Uterus (tissue), 3 donors: ENCODE measurements at regions not wholly inside any gene's neighbourhood (a gene's known extent, or its start where the extent isn't known, plus 50 kb on each side); places are given as distances from the start of the nearest gene placed in this dataset.

ENCODE experiments used
- DNase-seq, 2 donors: peaks; one replicate each; pipeline ENCODE4 v3.0.0-alpha.2; 2019 to 2020
- H3K27ac ChIP-seq, 2 donors: fragments of 200-600 bp; sonication (generic); 1 replicate in 1 of 2; 2 replicates in 1 of 2; pipeline ENCODE4 v1.5.1; 2016 to 2018
- H3K27me3 ChIP-seq, 2 donors: fragments of 200-600 bp; sonication (generic); one replicate each; pipeline ENCODE4 v1.5.1; 2018 to 2019; ENCODE audit warnings: control low read depth in 1 of 2
- H3K36me3 ChIP-seq, 2 donors: fragments of 200-600 bp; sonication (generic); one replicate each; pipeline ENCODE4 v1.5.1; 2019; ENCODE audit warnings: control low read depth in 1 of 2
- H3K4me1 ChIP-seq, 2 donors: fragments of 200-600 bp; sonication (generic); one replicate each; pipeline ENCODE4 v1.5.1; 2018 to 2019; ENCODE audit warnings: control low read depth in 1 of 2
- H3K4me3 ChIP-seq, 2 donors: fragments of 200-600 bp; sonication (generic); 1 replicate in 1 of 2; 2 replicates in 1 of 2; pipeline ENCODE4 v1.5.1; 2018 to 2019; ENCODE audit warnings: mild to moderate bottlenecking in 1 of 2
- H3K9me3 ChIP-seq, 2 donors: fragments of 200-600 bp; sonication (generic); one replicate each; pipeline ENCODE4 v1.5.1; 2019; ENCODE audit warnings: control low read depth in 1 of 2
- CTCF ChIP-seq, 4 experiments: fragments of 200-600 bp in 2 of 4; fragments of 450-650 bp in 2 of 4; sonication (generic) in 2 of 4; IDR thresholded peaks; one replicate each; pipeline ENCODE4 v1.5.1; 2016 to 2019; ENCODE audit warnings: antibody characterized with exemption in 4 of 4, mild to moderate bottlenecking in 2 of 4, moderate library complexity in 1 of 4
- POLR2A ChIP-seq, 2 donors: fragments of 450-650 bp; IDR thresholded peaks; one replicate each; pipeline ENCODE4 v1.6.1; 2016; ENCODE audit warnings: antibody characterized with exemption in 2 of 2, mild to moderate bottlenecking in 1 of 2, moderate library complexity in 1 of 2
- intact Hi-C: fragments of 100-400 bp; cut with DNase I; formaldehyde crosslinking; loops from one replicate; pipeline ENCODE4 v1.15.1; 2023; ENCODE audit warnings: low total_unique reads
- donor health status: DM: yes; HTN: yes; CAD: no.

- H3K36me3 ChIP-seq = no peaks in the 10 kb centered on the region
- H3K4me3 ChIP-seq = no peak overlapping the region
- peak; percentile 86 to 88 for DNase-seq
- intact Hi-C loops = no loop called here
- H3K9me3 ChIP-seq = peaks cover 0 to 2% of the 10 kb centered on the region in 2 donors
- TF ChIP-seq POLR2A (IDR thresholded peaks at IDR 0.05) = no peak
- peak overlapping the region; percentile 70 to 83 for H3K27ac ChIP-seq
- H3K27me3 ChIP-seq = no peaks in the 10 kb centered on the region
- H3K4me1 ChIP-seq = peaks cover 0 to 4% of the 10 kb centered on the region in 2 donors
Observed at GRCh38 chr14:22338917-22339715, 249.9 kb downstream of the DAD1 start.

- peak overlapping the region; percentile 70 to 83 for H3K27ac ChIP-seq
- no peaks in the 10 kb centered on the region for H3K9me3 ChIP-seq
- intact Hi-C loops = no loop called here
- H3K4me3 ChIP-seq = no peak overlapping the region
- no peaks in the 10 kb centered on the region for H3K27me3 ChIP-seq
- peaks cover 0 to 4% of the 10 kb centered on the region in 2 donors for H3K4me1 ChIP-seq
- H3K36me3 ChIP-seq = no peaks in the 10 kb centered on the region
- DNase-seq = no peak
- TF ChIP-seq POLR2A (IDR thresholded peaks at IDR 0.05) (no peak), CTCF (IDR thresholded peaks at IDR 0.05) (no peak)
Observed at GRCh38 chr14:22338381-22338780, 250.6 kb downstream of the DAD1 start.

GRCh38 chr14:22337938-22338337, 251.1 kb downstream of the DAD1 start:
- Histone ChIP-seq H3K36me3 (no peaks in the 10 kb centered on the region), H3K9me3 (no peaks in the 10 kb centered on the region), H3K27me3 (no peaks in the 10 kb centered on the region), H3K4me3 (no peak overlapping the region), H3K27ac (peak overlapping the region; percentile 70 to 83), H3K4me1 (peaks cover 0 to 4% of the 10 kb centered on the region in 2 donors)
- DNase-seq = no peak
- TF ChIP-seq CTCF (IDR thresholded peaks at IDR 0.05) = no peak
- TF ChIP-seq POLR2A (IDR thresholded peaks at IDR 0.05) = no peak
- intact Hi-C loops = no loop called here

- Histone ChIP-seq H3K9me3 (no peaks in the 10 kb centered on the region), H3K27ac (peak overlapping the region in 1 of 2 donors; percentile 83), H3K36me3 (no peaks in the 10 kb centered on the region), H3K4me3 (no peak overlapping the region), H3K27me3 (no peaks in the 10 kb centered on the region), H3K4me1 (peaks cover 0 to 4% of the 10 kb centered on the region in 2 donors)
- intact Hi-C loops = no loop called here
- TF ChIP-seq CTCF (IDR thresholded peaks at IDR 0.05) (no peak), POLR2A (IDR thresholded peaks at IDR 0.05) (no peak)
- no peak for DNase-seq
Observed at GRCh38 chr14:22337521-22337920, 251.5 kb downstream of the DAD1 start.

- H3K36me3 ChIP-seq = no peaks in the 10 kb centered on the region
- no peak for TF ChIP-seq CTCF (IDR thresholded peaks at IDR 0.05)
- no peak for TF ChIP-seq POLR2A (IDR thresholded peaks at IDR 0.05)
- no peak overlapping the region for H3K27ac ChIP-seq
- no peaks in the 10 kb centered on the region for H3K27me3 ChIP-seq
- peaks cover 0 to 4% of the 10 kb centered on the region in 2 donors for H3K4me1 ChIP-seq
- no peak overlapping the region for H3K4me3 ChIP-seq
- intact Hi-C loops = no loop called here
- DNase-seq = no peak
- no peaks in the 10 kb centered on the region for H3K9me3 ChIP-seq
Observed at GRCh38 chr14:22336031-22336430, 253.0 kb downstream of the DAD1 start.
